BLaER1 (cell line): ENCODE measurements at regions not wholly inside any gene's neighbourhood (a gene's known extent, or its start where the extent isn't known, plus 50 kb on each side); places are given as distances from the start of the nearest gene placed in this dataset.

Source experiments
- H3K27ac ChIP-seq: shearing (Covaris generic); formaldehyde crosslinking; 2 replicates; pipeline ENCODE4 v1.8.1; 2022
- H3K27me3 ChIP-seq: shearing (Covaris generic); formaldehyde crosslinking; 2 replicates; pipeline ENCODE4 v1.8.1; 2022
- H3K36me3 ChIP-seq: shearing (Covaris generic); formaldehyde crosslinking; 2 replicates; pipeline ENCODE4 v1.8.1; 2022
- H3K4me1 ChIP-seq: shearing (Covaris generic); formaldehyde crosslinking; 2 replicates; pipeline ENCODE4 v1.8.1; 2022
- H3K4me2 ChIP-seq: shearing (Covaris generic); formaldehyde crosslinking; 2 replicates; pipeline ENCODE4 v1.8.1; 2022
- H3K4me3 ChIP-seq: shearing (Covaris generic); formaldehyde crosslinking; 2 replicates; pipeline ENCODE4 v1.8.1; 2022
- H3K9ac ChIP-seq: shearing (Covaris generic); formaldehyde crosslinking; 2 replicates; pipeline ENCODE4 v1.8.1; 2022
- H3K9me3 ChIP-seq: shearing (Covaris generic); formaldehyde crosslinking; 2 replicates; pipeline ENCODE4 v1.8.1; 2022
- H4K20me1 ChIP-seq: shearing (Covaris generic); formaldehyde crosslinking; 2 replicates; pipeline ENCODE4 v1.8.1; 2022
- Cebpa-rat ChIP-seq: shearing (Covaris generic); IDR thresholded peaks from 2 replicates; pipeline ENCODE4 v1.8.1; 2022

GRCh38 chr4:176469546-176469945 is 149.8 kb downstream of the SPCS3 start:
- no peak overlapping the region for H3K27ac ChIP-seq
- no peaks in the 10 kb centered on the region for H3K36me3 ChIP-seq
- no peak overlapping the region for H3K4me2 ChIP-seq
- no peaks in the 10 kb centered on the region for H3K27me3 ChIP-seq
- no peak overlapping the region for H3K9ac ChIP-seq
- H3K4me3 ChIP-seq = no peak overlapping the region
- TF ChIP-seq Cebpa-rat = no peak
- no peaks in the 10 kb centered on the region for H3K9me3 ChIP-seq
- H3K4me1 ChIP-seq = no peaks in the 10 kb centered on the region
- H4K20me1 ChIP-seq = no peaks in the 10 kb centered on the region

DNA sequence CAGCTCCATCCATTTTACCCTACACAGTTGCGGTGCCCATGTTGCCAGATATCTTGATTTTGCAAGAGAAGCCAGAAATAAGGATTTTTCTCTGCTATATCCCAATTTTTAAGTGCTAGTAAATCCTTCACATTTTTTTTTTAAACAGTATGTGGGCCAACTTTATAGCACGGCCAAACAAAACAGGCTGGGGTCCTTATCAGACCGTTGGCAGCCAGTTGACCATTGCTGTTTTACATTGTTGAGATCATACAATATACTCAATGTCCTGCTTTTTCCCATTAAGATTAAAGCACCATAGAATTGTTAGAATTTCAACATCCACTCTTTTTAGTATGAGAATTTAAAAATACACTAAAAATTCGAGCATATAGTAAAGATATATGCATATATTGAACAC is 150.9 kb downstream of the SPCS3 start:
- H4K20me1 ChIP-seq = no peaks in the 10 kb centered on the region
- TF ChIP-seq Cebpa-rat = no peak
- H3K36me3 ChIP-seq = no peaks in the 10 kb centered on the region
- peaks cover 2% of the 10 kb centered on the region for H3K9me3 ChIP-seq
- no peak overlapping the region for H3K4me3 ChIP-seq
- H3K27ac ChIP-seq = no peak overlapping the region
- H3K9ac ChIP-seq = no peak overlapping the region
- H3K4me1 ChIP-seq = no peaks in the 10 kb centered on the region
- H3K4me2 ChIP-seq = no peak overlapping the region
- H3K27me3 ChIP-seq = no peaks in the 10 kb centered on the region

DNA sequence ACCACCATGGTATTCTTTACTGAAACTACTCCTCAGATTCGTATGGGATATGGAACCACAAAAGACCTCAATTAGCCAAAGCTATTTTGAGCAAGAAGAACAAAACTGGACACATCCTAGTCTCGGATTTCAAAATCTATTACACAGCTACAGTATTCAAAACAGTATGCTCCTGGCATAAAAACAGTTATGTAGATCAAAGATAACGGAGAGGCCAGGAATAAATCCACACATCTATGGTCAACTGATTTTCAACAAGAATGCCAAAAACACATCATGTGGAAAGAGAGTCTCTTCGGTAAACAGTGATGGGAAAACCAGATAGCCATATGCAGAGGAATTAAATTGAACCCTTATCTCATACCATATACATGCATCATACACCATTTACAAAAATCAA is 155.3 kb downstream of the SPCS3 start:
- Histone ChIP-seq H3K4me3 (no peak overlapping the region), H3K9ac (no peak overlapping the region), H3K9me3 (peaks cover 14% of the 10 kb centered on the region), H3K27ac (no peak overlapping the region), H3K4me1 (no peaks in the 10 kb centered on the region), H3K4me2 (no peak overlapping the region), H4K20me1 (no peaks in the 10 kb centered on the region), H3K36me3 (no peaks in the 10 kb centered on the region), H3K27me3 (no peaks in the 10 kb centered on the region)
- no peak for TF ChIP-seq Cebpa-rat

DNA sequence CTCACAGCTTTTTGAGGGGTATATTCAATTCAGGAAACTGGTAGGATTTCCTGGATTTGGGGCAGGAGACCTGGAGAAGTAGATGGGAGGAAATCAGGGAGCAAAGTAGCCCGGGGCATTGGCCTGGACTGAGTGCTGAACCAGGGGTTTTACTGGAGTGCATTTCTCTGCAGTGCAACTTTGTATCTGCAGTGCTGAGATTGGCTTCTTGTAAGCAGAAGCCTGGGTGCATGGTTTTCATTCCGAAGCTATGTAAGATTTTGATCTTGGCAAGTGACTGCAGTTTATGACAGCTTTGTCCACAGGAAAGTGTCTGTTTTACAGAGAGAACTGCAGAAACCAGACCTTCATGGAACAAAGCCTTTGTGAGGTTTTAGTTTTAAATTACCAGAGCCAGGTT is 158.3 kb downstream of the SPCS3 start:
- H3K4me2 ChIP-seq = no peak overlapping the region
- H3K4me3 ChIP-seq = no peak overlapping the region
- H3K27ac ChIP-seq = no peak overlapping the region
- no peaks in the 10 kb centered on the region for H3K36me3 ChIP-seq
- H3K27me3 ChIP-seq = no peaks in the 10 kb centered on the region
- TF ChIP-seq Cebpa-rat = no peak
- H3K9ac ChIP-seq = no peak overlapping the region
- H3K4me1 ChIP-seq = no peaks in the 10 kb centered on the region
- H3K9me3 ChIP-seq = peaks cover 14% of the 10 kb centered on the region
- no peaks in the 10 kb centered on the region for H4K20me1 ChIP-seq

- H3K27me3 ChIP-seq = no peaks in the 10 kb centered on the region
- no peak for TF ChIP-seq Cebpa-rat
- no peak overlapping the region for H3K9ac ChIP-seq
- no peaks in the 10 kb centered on the region for H3K4me1 ChIP-seq
- H3K4me2 ChIP-seq = no peak overlapping the region
- H3K27ac ChIP-seq = no peak overlapping the region
- no peaks in the 10 kb centered on the region for H3K36me3 ChIP-seq
- H3K4me3 ChIP-seq = no peak overlapping the region
- H4K20me1 ChIP-seq = no peaks in the 10 kb centered on the region
- peaks cover 14% of the 10 kb centered on the region for H3K9me3 ChIP-seq
Measured at GRCh38 chr4:176479767-176480166, 160.0 kb downstream of the SPCS3 start.

- H3K27ac ChIP-seq = no peak overlapping the region
- no peak overlapping the region for H3K9ac ChIP-seq
- no peaks in the 10 kb centered on the region for H3K4me1 ChIP-seq
- TF ChIP-seq Cebpa-rat = peak; percentile 28; the same call in 1 of the 2 replicates
- H3K9me3 ChIP-seq = no peaks in the 10 kb centered on the region
- no peak overlapping the region for H3K4me2 ChIP-seq
- no peaks in the 10 kb centered on the region for H4K20me1 ChIP-seq
- H3K4me3 ChIP-seq = no peak overlapping the region
- H3K36me3 ChIP-seq = no peaks in the 10 kb centered on the region
- no peaks in the 10 kb centered on the region for H3K27me3 ChIP-seq
Measured at GRCh38 chr4:176482972-176483371, 163.2 kb downstream of the SPCS3 start.

DNA sequence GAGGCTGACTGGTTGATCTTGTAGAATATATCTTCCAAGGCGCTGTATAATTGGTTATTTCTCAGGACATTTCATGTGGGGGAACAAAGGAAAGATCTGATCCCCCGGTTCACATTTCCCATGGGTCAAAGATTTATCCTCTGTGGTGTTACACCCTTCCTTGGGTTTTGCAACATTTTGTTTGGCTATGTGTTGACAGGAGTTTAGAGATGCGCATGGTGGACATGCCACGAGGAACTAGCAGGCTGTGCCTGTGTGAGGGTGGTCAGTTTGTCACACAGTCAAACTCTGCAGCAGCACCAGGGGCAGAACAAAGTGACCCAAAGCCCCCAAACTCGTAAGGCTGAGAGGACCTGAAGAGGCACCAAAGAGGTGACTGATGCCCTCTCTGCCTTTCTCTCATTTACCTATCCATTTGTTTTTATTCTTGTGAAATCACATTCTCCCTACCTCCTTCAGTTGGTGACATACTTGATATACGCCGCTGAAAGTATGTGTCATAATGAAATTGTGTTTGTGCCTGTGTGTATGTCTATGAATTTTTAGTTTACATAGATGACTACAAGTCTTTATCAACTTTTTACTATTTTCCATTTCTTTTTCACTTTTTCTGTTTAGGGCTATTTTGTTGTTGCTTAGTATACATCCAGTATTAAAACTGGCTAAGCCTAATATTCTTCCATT is 164.7 kb downstream of the SPCS3 start:
- Histone ChIP-seq H3K4me2 (no peak overlapping the region), H3K4me3 (no peak overlapping the region), H3K27ac (no peak overlapping the region), H3K36me3 (no peaks in the 10 kb centered on the region), H3K4me1 (no peaks in the 10 kb centered on the region), H3K9me3 (no peaks in the 10 kb centered on the region), H4K20me1 (no peaks in the 10 kb centered on the region), H3K27me3 (no peaks in the 10 kb centered on the region), H3K9ac (no peak overlapping the region)
- no peak for TF ChIP-seq Cebpa-rat

DNA sequence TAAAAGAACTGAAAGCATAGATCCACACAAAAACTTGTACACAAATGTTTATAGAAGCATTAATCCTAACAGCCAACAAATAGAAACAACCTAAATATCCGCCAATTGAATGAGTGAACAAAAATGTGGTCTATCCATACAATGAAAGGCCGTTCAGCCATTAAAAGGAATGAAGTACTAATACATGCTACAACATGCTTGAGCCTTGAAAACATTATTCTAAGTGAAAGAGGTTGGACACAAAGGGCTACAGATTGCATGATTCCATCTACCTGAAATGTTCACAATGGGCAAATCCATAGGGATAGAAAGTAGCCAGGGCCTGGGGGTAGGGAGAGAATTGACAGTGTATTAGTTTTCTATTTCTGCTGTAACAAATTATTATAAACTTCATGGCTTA is 169.2 kb downstream of the SPCS3 start:
- no peak overlapping the region for H3K9ac ChIP-seq
- H3K4me3 ChIP-seq = no peak overlapping the region
- no peaks in the 10 kb centered on the region for H3K27me3 ChIP-seq
- no peaks in the 10 kb centered on the region for H4K20me1 ChIP-seq
- TF ChIP-seq Cebpa-rat = no peak
- H3K27ac ChIP-seq = no peak overlapping the region
- H3K36me3 ChIP-seq = no peaks in the 10 kb centered on the region
- 0 out of 2 replicates have a peak, but pooled peaks cover 6% of the 10 kb centered on the region for H3K4me1 ChIP-seq
- no peaks in the 10 kb centered on the region for H3K9me3 ChIP-seq
- no peak overlapping the region for H3K4me2 ChIP-seq

DNA sequence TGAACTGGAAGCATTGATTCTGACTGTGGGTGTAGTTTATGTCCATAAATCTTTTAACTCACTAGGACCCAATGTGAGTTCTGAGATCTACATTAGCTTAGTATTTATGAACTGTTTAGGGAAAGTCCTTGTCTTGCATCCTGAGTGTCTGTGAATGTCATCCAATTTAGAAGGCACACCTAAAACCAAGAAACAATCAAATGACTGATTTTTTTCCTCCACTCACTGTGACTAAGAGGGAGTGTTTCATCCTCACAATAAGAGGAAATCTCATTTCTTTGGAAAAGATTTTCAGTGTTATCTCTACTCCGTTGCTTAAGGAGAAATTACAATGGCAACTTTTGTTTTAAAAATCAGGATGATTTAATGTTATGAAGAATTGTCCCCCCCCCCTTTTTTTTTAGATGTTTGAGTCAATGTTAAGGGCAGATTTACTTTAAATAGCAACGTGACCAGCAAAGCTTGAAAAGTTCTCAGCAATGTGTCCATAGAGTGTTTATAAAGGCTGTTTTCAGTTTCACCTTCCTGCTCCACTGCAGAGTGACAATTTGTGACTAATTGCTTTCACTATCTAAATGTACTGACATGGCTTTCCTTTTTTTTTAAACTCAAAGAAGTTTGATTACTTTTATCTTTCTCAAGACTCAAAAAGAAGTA is 173.0 kb downstream of the SPCS3 start:
- Histone ChIP-seq H4K20me1 (no peaks in the 10 kb centered on the region), H3K9me3 (no peaks in the 10 kb centered on the region), H3K4me2 (peak overlapping the region; percentile 7), H3K27me3 (no peaks in the 10 kb centered on the region), H3K4me1 (0 out of 2 replicates have a peak, but pooled peaks cover 6% of the 10 kb centered on the region), H3K9ac (no peak overlapping the region), H3K4me3 (no peak overlapping the region), H3K36me3 (no peaks in the 10 kb centered on the region), H3K27ac (no peak overlapping the region)
- no peak for TF ChIP-seq Cebpa-rat

DNA sequence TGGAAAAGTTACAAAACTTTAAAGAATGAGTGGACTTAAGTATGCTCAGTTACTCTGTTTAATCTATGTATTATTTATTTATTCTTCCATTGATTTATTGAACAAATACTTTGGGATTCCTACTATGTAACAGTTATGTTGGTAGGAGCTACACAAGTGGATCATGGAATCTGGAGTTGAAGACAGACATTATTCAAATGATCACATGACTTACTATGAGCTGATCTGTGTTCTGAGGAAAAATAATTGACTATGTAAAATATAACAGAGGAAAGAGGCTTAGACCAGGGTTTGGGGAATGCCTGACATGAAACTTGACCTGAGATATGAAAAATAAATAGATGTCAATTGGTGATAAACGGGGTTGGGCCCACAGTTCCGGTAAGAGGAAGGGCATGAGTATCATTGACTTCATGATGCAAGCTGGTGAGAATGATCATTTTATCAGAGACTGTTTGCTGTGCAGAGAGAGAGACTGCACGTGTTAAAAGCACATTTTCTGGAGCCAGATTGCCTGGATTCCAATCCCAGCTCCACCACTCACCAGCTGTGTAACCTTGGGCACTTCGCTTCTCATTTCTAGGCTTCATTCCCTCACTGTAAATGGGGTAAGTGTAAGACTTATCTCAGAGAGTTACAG is 179.0 kb downstream of the SPCS3 start:
- no peaks in the 10 kb centered on the region for H3K9me3 ChIP-seq
- no peaks in the 10 kb centered on the region for H3K27me3 ChIP-seq
- H3K9ac ChIP-seq = no peak overlapping the region
- no peak overlapping the region for H3K4me3 ChIP-seq
- H3K27ac ChIP-seq = no peak overlapping the region
- no peak for TF ChIP-seq Cebpa-rat
- no peaks in the 10 kb centered on the region for H4K20me1 ChIP-seq
- H3K4me1 ChIP-seq = no peaks in the 10 kb centered on the region
- no peak overlapping the region for H3K4me2 ChIP-seq
- H3K36me3 ChIP-seq = no peaks in the 10 kb centered on the region
